H9 (cell line): ENCODE measurements at regions not wholly inside any gene's neighbourhood (a gene's known extent, or its start where the extent isn't known, plus 50 kb on each side); places are given as distances from the start of the nearest gene placed in this dataset.

ENCODE experiments used
- DNase-seq: peaks from one replicate; pipeline ENCODE4 v3.0.0-alpha.2; 2017
- H2AFZ ChIP-seq: one replicate; pipeline ENCODE4 v1.6.1; 2013; ENCODE audit warnings: mild to moderate bottlenecking, low read length, control low read depth, moderate library complexity
- H2AK5ac ChIP-seq: 2 replicates; pipeline ENCODE4 v1.6.1; 2013; ENCODE audit warnings: low read length, control low read depth, mixed read lengths; ENCODE audit not compliant: insufficient read length
- H2BK120ac ChIP-seq: one replicate; pipeline ENCODE4 v1.6.1; 2013; ENCODE audit warnings: low read depth, mild to moderate bottlenecking, low read length, control low read depth, inconsistent platforms; ENCODE audit not compliant: poor library complexity, severe bottlenecking
- H2BK12ac ChIP-seq: 2 replicates; pipeline ENCODE4 v1.6.1; 2013; ENCODE audit warnings: low read length, control low read depth, mixed read lengths, low read depth; ENCODE audit not compliant: insufficient read length
- H2BK15ac ChIP-seq: 2 replicates; pipeline ENCODE4 v1.6.1; 2013; ENCODE audit warnings: low read depth, low read length, control low read depth
- H2BK20ac ChIP-seq: one replicate; pipeline ENCODE4 v1.6.1; 2013; ENCODE audit warnings: low read depth, mild to moderate bottlenecking, low read length, control low read depth, inconsistent platforms; ENCODE audit not compliant: poor library complexity, severe bottlenecking
- H2BK5ac ChIP-seq: 2 replicates; pipeline ENCODE4 v1.6.1; 2013; ENCODE audit warnings: low read length, control low read depth, mixed read lengths; ENCODE audit not compliant: insufficient read length
- H3K14ac ChIP-seq: 2 replicates; pipeline ENCODE4 v1.6.1; 2013; ENCODE audit warnings: low read length, control low read depth; ENCODE audit not compliant: insufficient read depth
- H3K18ac ChIP-seq: 2 replicates; pipeline ENCODE4 v1.6.1; 2013; ENCODE audit warnings: low read depth, mild to moderate bottlenecking, mixed read lengths, low read length, control low read depth; ENCODE audit not compliant: insufficient read length
- H3K23ac ChIP-seq: 2 replicates; pipeline ENCODE4 v1.6.1; 2013; ENCODE audit warnings: low read length, control low read depth, mixed read lengths, low read depth; ENCODE audit not compliant: insufficient read length
- H3K23me2 ChIP-seq: 2 replicates; pipeline ENCODE4 v1.6.1; 2013; ENCODE audit warnings: low read depth, mild to moderate bottlenecking, mixed read lengths, low read length, control low read depth; ENCODE audit not compliant: insufficient read length, poor library complexity, severe bottlenecking
- H3K27ac ChIP-seq: 2 replicates; pipeline ENCODE4 v1.5.1; 2013; ENCODE audit warnings: low read length, control low read depth, mixed read lengths, low read depth; ENCODE audit not compliant: insufficient read length
- H3K27me3 ChIP-seq: 2 replicates; pipeline ENCODE4 v1.6.1; 2013; ENCODE audit warnings: low read length, control low read depth, inconsistent platforms; ENCODE audit not compliant: insufficient read depth
- H3K4ac ChIP-seq: 2 replicates; pipeline ENCODE4 v1.6.1; 2013; ENCODE audit warnings: low read depth, mild to moderate bottlenecking, control low read depth, inconsistent platforms, low read length, moderate library complexity
- H3K4me1 ChIP-seq: 2 replicates; pipeline ENCODE4 v1.6.1; 2013; ENCODE audit warnings: low read length, control low read depth, inconsistent platforms; ENCODE audit not compliant: insufficient read depth
- H3K4me2 ChIP-seq: 2 replicates; pipeline ENCODE4 v1.6.1; 2013; ENCODE audit warnings: low read length, control low read depth, mixed read lengths; ENCODE audit not compliant: insufficient read length, insufficient read depth
- H3K56ac ChIP-seq: 2 replicates; pipeline ENCODE4 v1.6.1; 2013; ENCODE audit warnings: low read depth, mild to moderate bottlenecking, mixed read lengths, low read length, control low read depth; ENCODE audit not compliant: insufficient read length
- H3K79me1 ChIP-seq: 2 replicates; pipeline ENCODE4 v1.6.1; 2013; ENCODE audit warnings: low read depth, mild to moderate bottlenecking, moderate library complexity, low read length, control low read depth, inconsistent platforms; ENCODE audit not compliant: insufficient read depth, poor library complexity, severe bottlenecking
- H3K79me2 ChIP-seq: 2 replicates; pipeline ENCODE4 v1.6.1; 2013; ENCODE audit warnings: low read length, control low read depth, inconsistent platforms; ENCODE audit not compliant: insufficient read depth
- H3K9ac ChIP-seq: 2 replicates; pipeline ENCODE4 v1.6.1; 2013; ENCODE audit warnings: low read length, control low read depth, mixed read lengths; ENCODE audit not compliant: insufficient read length; ENCODE audit errors: extremely low read depth
- H3K9me3 ChIP-seq: one replicate; pipeline ENCODE4 v1.6.1; 2013; ENCODE audit warnings: low read depth, low read length, inconsistent platforms; ENCODE audit not compliant: control insufficient read depth
- H3T11ph ChIP-seq: one replicate; pipeline ENCODE4 v1.6.1; 2013; ENCODE audit warnings: mild to moderate bottlenecking, low read length, control low read depth, inconsistent platforms
- H4K20me1 ChIP-seq: one replicate; pipeline ENCODE4 v1.6.1; 2013; ENCODE audit not compliant: control insufficient read depth, insufficient read length, insufficient read depth
- H4K5ac ChIP-seq: 2 replicates; pipeline ENCODE4 v1.6.1; 2013; ENCODE audit warnings: low read depth, mild to moderate bottlenecking, mixed read lengths, low read length, control low read depth; ENCODE audit not compliant: insufficient read length
- H4K8ac ChIP-seq: replicated peaks from 2 replicates; pipeline ENCODE4 v1.6.1; 2013; ENCODE audit warnings: low read length, control low read depth, mixed read lengths, low read depth; ENCODE audit not compliant: insufficient read length
- H4K91ac ChIP-seq: 2 replicates; pipeline ENCODE4 v1.6.1; 2013; ENCODE audit warnings: low read depth, mild to moderate bottlenecking, moderate library complexity, mixed read lengths, low read length, control low read depth; ENCODE audit not compliant: insufficient read length
- H3K27ac Mint-ChIP-seq, 3 experiments: 2 replicates in 2 of 3; 3 replicates in 1 of 3; pipeline ENCODE4 v1.8.0; 2020 to 2021; ENCODE audit warnings: mixed read lengths in 3 of 3, mild to moderate bottlenecking in 1 of 3, moderate library complexity in 1 of 3
- H3K27me3 Mint-ChIP-seq: 2 replicates; pipeline ENCODE4 v1.8.0; 2021; ENCODE audit warnings: low read depth, mild to moderate bottlenecking, moderate library complexity, mixed read lengths
- H3K36me3 Mint-ChIP-seq, 3 experiments: 2 replicates in 2 of 3; 3 replicates in 1 of 3; pipeline ENCODE4 v1.8.0; 2020 to 2021; ENCODE audit warnings: low read depth in 3 of 3, mixed read lengths in 3 of 3; ENCODE audit not compliant: insufficient read depth in 1 of 3
- H3K4me1 Mint-ChIP-seq, 2 experiments: 2 replicates each; pipeline ENCODE4 v1.8.0; 2020; ENCODE audit warnings: mixed read lengths in 2 of 2
- H3K4me3 Mint-ChIP-seq, 2 experiments: 2 replicates in 1 of 2; 3 replicates in 1 of 2; pipeline ENCODE4 v1.8.0; 2020 to 2021; ENCODE audit warnings: mild to moderate bottlenecking in 2 of 2, mixed read lengths in 2 of 2, moderate library complexity in 1 of 2
- H3K9me3 Mint-ChIP-seq, 2 experiments: 2 replicates in 1 of 2; 3 replicates in 1 of 2; pipeline ENCODE4 v1.8.0; 2020; ENCODE audit warnings: mild to moderate bottlenecking in 2 of 2, mixed read lengths in 2 of 2, moderate library complexity in 1 of 2
- CTCF ChIP-seq: fragments of 200-600 bp; sonication (generic); conservative IDR thresholded peaks from 3 replicates; pipeline ENCODE4 v1.8.0; 2021; ENCODE audit warnings: antibody characterized with exemption, mild to moderate bottlenecking
- WGBS: extraction: QIAGEN DNeasy Blood & Tissue Kit; methylation state at CpG from one replicate; pipeline ENCODE4 v1.1.7; 2013; ENCODE audit warnings: missing lambda C conversion rate, low lambda C conversion rate, mixed read lengths; ENCODE audit not compliant: insufficient read length; ENCODE audit errors: extremely low coverage; 5-methylcytosine and 5-hydroxymethylcytosine counted together

GRCh38 chr20:39474879-39475278 is 512.7 kb downstream of the DHX35 start:
- H3K27me3 Mint-ChIP-seq: no peaks in the 10 kb centered on the region; the same call in none of the 2 replicates
- Histone ChIP-seq H2BK20ac (no peak overlapping the region), H3K27me3 (no peaks in the 10 kb centered on the region), H3K79me2 (no peaks in the 10 kb centered on the region), H2BK12ac (no peak overlapping the region), H3T11ph (no peak overlapping the region), H3K9ac (no peak overlapping the region), H3K4me2 (no peak overlapping the region), H2AK5ac (no peak overlapping the region), H3K14ac (no peak overlapping the region), H3K23me2 (no peaks in the 10 kb centered on the region), H3K4me1 (no peaks in the 10 kb centered on the region), H3K9me3 (no peaks in the 10 kb centered on the region), H4K8ac (no peak overlapping the region), H3K23ac (no peak overlapping the region), H4K5ac (no peak overlapping the region), H3K4ac (no peak overlapping the region), H2BK15ac (no peak overlapping the region), H2AFZ (no peak overlapping the region), H3K18ac (no peak overlapping the region), H4K91ac (no peak overlapping the region), H4K20me1 (no peaks in the 10 kb centered on the region), H3K56ac (no peak overlapping the region), H3K79me1 (no peaks in the 10 kb centered on the region), H2BK5ac (no peak overlapping the region), H3K27ac (no peak overlapping the region), H2BK120ac (no peak overlapping the region)
- DNase-seq: no peak
- no peak overlapping the region for H3K4me3 Mint-ChIP-seq
- no CpG with 5 or more reads among the region's 2 CpGs for WGBS
- H3K36me3 Mint-ChIP-seq: no peaks in the 10 kb centered on the region
- no peak for TF ChIP-seq CTCF
- H3K9me3 Mint-ChIP-seq: peaks cover 2 to 3% of the 10 kb centered on the region in 2 experiments; a peak in 1 of 5 replicates
- no peaks in the 10 kb centered on the region for H3K4me1 Mint-ChIP-seq
- H3K27ac Mint-ChIP-seq: no peak overlapping the region
